ENCODE measurements at regions not wholly inside any gene's neighbourhood (a gene's known extent, or its start where the extent isn't known, plus 50 kb on each side); places are given as distances from the start of the nearest gene placed in this dataset.
"Not testable (repeated sequence)": the region's sequence is repeated elsewhere in the genome, so short reads cannot be mapped to it uniquely, and the experiment has no call there.

- no peak for DNase-seq
These were observed 458.9 kb downstream of the PRR16 start for GRCh38 chr5:120923026-120923425.

DNA sequence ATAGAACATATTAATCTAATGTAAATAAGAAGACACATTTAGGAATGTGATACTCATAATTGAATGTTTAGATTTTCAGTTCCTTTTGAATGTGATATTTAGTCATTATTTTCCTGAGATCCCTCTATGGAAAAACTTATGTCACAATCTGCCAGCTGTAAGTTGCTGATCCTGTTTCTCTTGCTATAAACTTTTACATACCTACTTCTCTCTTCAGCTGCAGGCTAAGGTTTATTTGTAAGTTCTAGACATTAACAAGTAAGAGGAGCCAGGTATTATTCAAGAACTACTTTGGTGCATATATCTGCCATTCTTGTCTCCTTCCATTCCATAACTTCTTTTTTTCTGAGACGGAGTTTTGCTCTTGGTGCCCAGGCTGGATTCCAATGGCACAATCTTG lies 462.4 kb downstream of the PRR16 start:
- DNase-seq: no peak

- no peak for DNase-seq
These were observed 463.9 kb downstream of the PRR16 start for GRCh38 chr5:120927950-120928530.

DNA sequence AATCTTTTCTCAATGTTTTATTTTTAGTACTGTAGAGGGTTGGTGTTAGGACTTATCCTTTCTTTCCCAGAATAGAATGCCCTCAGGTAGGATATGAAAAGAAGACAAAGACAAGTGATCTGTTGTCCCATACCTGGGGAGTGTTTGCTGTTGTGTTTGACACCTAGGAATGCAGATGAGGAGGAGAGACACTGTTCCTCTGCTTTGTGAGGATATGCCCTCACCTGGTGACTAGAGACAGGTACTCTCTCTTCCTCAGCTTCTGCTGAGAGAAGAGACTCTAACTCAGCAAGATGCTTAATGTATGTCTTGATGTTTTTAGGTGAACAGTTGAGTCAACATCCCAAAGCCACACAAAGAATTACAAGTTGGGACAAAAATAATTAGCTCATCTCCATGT lies 468.4 kb downstream of the PRR16 start:
- no peak for DNase-seq

- DNase-seq: no peak
These were observed 469.9 kb downstream of the PRR16 start for GRCh38 chr5:120934031-120934430.

GRCh38 chr5:120936652-120937051 lies 472.6 kb downstream of the PRR16 start:
- no peak for DNase-seq

DNA sequence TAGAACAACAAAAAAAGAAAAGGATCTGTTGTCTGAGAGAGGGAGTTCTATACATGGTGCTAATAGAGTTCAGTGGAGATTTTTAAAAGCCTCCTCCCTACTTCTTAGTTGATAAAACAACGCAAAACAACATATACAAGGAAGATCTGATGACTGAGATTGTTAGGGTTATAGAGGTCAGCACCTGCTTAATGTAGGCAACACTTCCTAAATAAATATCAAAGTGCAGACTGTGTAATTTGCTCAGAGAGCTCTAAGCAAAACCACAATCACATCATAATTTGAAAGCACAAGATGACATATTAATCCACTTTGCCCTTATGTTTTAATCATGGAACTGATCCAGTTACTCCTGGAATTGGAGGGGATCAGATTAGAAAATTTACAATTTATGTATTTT lies 474.5 kb downstream of the PRR16 start:
- DNase-seq: no peak

- DNase-seq: peak; percentile 35
These were observed 478.7 kb downstream of the PRR16 start for GRCh38 chr5:120942596-120943350.

DNA sequence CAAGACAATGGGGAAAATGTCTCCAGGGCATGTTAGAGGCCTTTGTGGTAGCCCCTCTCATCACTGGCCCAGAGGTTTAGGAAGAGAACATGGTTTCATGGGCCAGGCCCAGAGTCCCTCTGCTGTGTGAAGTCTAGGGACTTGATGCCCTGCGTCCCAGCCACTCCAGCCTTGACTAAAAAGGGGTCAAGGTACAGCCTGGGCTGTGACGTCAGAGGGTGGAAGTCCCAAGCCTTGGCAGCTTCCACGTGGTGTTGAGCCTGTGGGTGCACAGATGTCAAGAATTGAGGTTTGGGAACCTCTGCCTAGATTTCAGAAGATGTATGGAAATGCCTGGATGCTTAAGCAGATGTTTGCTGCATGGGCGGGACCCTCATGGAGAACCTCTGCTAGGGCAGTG lies 485.5 kb downstream of the PRR16 start:
- not testable (repeated sequence) for DNase-seq

DNA sequence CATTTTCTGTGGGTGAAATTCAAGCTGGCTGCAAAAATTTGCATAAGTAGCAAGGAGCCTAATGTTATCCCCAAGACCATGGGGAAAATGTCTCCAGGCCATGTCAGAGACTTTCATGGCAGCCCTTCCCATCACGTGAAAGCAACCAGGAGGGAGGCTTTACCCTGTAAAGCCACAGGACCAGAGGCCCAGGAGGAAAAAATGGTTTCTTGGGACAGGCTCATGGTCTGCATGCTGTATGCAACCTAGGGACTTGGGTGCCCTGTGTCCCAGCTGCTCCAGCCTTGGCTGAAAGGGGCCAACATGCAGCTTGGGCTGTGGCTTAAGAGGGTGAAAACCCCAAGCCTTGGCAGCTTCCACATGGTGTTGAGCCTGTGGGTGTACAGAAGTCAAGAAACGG lies 489.3 kb downstream of the PRR16 start:
- DNase-seq: not testable (repeated sequence)

DNA sequence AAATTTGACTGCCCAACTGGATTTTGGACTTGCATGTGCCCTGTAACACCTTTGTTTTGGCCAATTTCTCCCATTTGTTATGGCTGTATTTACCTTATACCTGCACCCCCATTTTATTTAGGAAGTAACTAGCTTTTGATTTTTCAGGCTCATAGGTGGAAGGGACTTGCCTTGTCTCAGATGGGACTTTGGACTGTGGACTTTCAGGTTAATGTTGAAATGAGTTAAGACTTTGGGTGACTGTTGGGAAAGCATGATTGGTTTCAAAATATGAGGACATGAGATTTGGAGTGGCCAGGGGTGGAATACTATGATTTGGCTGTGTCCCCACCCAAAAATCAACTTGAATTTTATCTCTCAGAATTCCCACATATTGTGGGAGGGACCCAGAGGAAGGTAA lies 490.2 kb downstream of the PRR16 start:
- no peak for DNase-seq

- DNase-seq: no peak
These were observed 491.7 kb downstream of the PRR16 start for GRCh38 chr5:120955795-120956194.

DNA sequence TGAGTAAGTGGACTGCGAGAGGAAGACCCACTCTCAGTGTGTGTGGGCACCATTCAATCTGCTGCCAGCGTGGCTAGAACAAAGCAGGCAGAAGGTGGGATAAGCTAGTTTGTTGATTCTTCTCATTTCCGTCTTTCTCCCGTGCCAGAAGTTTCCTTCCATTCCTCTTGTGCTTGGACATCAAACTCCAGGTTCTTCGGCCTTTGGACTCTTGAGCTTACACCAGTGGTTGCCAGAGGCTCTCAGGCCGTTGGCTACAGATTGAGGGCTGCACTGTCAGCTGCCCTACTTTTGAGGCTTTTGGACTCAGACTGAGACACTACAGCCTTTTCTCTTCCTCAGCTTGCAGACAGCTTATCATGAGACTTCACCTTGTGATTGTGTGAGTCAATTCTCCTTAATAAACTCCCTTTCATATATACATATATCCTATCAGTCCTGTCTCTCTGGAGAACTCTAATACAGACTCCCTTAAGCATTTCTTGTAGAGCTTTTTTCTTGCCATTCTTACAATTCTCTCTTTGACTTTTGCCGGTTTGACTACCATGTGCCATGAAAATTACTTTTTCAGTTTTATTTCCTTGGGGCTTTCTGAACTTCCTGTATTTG lies 494.9 kb downstream of the PRR16 start:
- no peak for DNase-seq

GRCh38 chr5:120960510-120960909 lies 496.4 kb downstream of the PRR16 start:
- no peak for DNase-seq

GRCh38 chr5:120967366-120967765 lies 503.3 kb downstream of the PRR16 start:
- DNase-seq: no peak

DNA sequence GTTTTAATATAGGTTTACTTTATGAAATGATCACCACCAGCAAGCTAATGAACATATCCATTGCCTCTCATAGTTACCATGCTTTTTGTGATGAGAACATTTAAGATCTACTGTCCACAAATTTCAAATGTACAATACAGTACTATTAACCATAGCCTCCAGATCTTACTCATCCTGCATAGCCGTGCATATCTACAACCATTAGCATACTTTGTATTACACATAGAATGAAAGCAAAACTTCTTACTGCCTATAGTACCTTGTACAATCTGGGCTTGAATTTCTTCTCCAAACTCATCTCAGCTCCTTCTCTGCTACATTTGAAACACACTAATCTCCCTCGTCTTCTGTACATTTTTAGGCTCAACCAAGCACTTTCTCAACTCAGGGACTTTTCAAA lies 510.6 kb downstream of the PRR16 start:
- DNase-seq: no peak

GRCh38 chr5:120982351-120982750 lies 518.3 kb downstream of the PRR16 start:
- no peak for DNase-seq

DNA sequence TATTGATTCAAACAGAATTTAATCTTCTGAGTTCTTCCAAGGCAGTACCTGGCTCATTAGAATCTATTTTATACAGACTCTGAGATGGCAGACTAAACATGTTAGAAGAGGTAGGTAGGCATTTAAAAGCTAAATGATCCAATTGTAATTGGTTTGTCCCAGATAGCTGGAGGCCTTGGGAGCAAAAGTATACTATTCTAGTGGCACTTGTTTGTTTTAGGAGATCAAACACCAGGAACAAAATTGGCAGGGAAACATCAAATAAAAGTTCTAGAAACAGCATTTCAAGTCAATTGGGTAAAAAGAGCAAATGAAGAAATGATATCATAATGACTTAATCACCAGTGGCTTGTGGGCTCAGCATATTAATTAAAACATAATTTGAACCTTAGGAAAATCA lies 521.4 kb downstream of the PRR16 start:
- no peak for DNase-seq

DNA sequence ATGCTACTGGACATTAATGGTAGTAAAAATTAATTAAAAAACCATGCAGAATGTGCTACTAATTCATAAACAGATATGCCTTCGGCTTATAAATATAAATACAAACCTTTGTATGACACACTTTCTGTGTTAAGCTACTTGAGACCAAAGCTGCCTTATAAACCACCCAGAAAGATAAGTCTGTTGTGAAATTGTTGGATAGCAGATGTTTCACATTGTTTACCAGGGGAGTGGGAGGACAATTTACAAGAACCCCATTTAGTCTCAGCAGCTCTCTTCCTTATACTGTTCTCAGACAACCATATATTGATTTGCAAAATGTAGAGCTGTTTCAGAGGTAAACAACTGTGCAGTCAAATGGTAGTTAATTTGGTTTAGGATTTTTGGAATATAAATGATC lies 524.4 kb downstream of the PRR16 start:
- no peak for DNase-seq

- no peak for DNase-seq
These were observed 524.8 kb downstream of the PRR16 start for GRCh38 chr5:120988941-120989340.

- DNase-seq: no peak
These were observed 527.5 kb downstream of the PRR16 start for GRCh38 chr5:120991569-120991968.

DNA sequence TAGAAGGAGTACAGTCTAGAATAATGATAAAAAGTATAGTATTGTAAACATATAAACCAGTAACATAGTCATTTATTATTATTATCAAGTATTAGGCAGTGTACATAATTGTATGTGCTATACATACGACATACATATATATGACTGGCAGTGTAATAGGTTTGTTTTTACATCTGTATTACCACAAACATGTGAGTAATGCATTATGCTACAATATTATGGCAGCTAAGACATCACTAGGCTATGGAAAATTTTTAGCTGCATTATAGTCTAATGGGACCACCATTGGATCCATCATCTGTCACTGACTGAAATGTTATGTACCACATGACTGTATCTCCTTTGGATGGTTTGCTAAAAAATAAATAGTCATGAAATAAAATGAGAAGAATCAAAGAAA lies 530.0 kb downstream of the PRR16 start:
- no peak for DNase-seq

DNA sequence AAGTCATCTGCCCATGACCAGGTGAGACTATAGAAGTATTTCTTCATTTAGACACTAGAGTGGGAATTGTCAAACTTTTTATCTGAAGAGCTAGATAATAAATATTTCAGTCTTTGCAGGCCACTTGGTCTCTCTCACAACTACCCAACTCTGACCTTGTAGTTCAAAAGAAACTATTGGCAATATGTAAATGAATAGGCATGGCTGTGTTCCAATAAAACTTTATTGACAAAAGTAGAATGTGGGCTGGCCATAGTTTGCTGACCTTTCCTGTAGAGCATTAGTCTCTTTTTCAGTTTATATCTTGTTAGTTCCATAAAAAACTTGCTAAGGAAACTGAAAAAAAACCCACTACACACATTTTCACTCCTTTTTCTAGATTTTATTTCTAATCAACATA lies 535.5 kb downstream of the PRR16 start:
- no peak for DNase-seq

GRCh38 chr5:121006217-121006616 lies 542.1 kb downstream of the PRR16 start:
- peak; percentile 4 for DNase-seq

Measured in fibroblast of skin of scalp (primary cell).